Mesendoderm (in vitro differentiated cells): ENCODE measurements at regions not wholly inside any gene's neighbourhood (a gene's known extent, or its start where the extent isn't known, plus 50 kb on each side); places are given as distances from the start of the nearest gene placed in this dataset.
A peak's percentile ranks its signal among the peaks of the same experiment; 100 is the strongest.

Source experiments
- DNase-seq: peaks from one replicate; pipeline ENCODE4 v3.0.0; 2013
- H2AK5ac ChIP-seq: 2 replicates; pipeline ENCODE4 v1.6.1; 2013; ENCODE audit warnings: low read length, inconsistent platforms
- H2BK120ac ChIP-seq: 2 replicates; pipeline ENCODE4 v1.6.1; 2013; ENCODE audit warnings: low read depth, mild to moderate bottlenecking, low read length, moderate library complexity, mixed read lengths
- H2BK15ac ChIP-seq: replicated peaks from 2 replicates; pipeline ENCODE4 v1.6.1; 2013; ENCODE audit warnings: low read depth, mild to moderate bottlenecking, moderate library complexity
- H2BK5ac ChIP-seq: 2 replicates; pipeline ENCODE4 v1.6.1; 2013; ENCODE audit warnings: low read length, inconsistent platforms
- H3K18ac ChIP-seq: 2 replicates; pipeline ENCODE4 v1.6.1; 2013; ENCODE audit warnings: mild to moderate bottlenecking, low read length, mixed read lengths
- H3K23ac ChIP-seq: one replicate; pipeline ENCODE4 v1.6.1; 2013; ENCODE audit warnings: low read length
- H3K27ac ChIP-seq: 2 replicates; pipeline ENCODE4 v1.5.1; 2013; ENCODE audit warnings: low read depth, mild to moderate bottlenecking, inconsistent platforms, low read length, moderate library complexity
- H3K27me3 ChIP-seq: 2 replicates; pipeline ENCODE4 v1.6.1; 2013; ENCODE audit warnings: low read length, control low read depth, mild to moderate bottlenecking, inconsistent platforms; ENCODE audit not compliant: insufficient read depth, poor library complexity
- H3K36me3 ChIP-seq: 2 replicates; pipeline ENCODE4 v1.6.1; 2013; ENCODE audit warnings: low read length, inconsistent platforms; ENCODE audit not compliant: control insufficient read depth, insufficient read depth
- H3K4ac ChIP-seq: one replicate; pipeline ENCODE4 v1.6.1; 2013; ENCODE audit warnings: low read depth, mild to moderate bottlenecking, low read length, moderate library complexity
- H3K4me1 ChIP-seq: 2 replicates; pipeline ENCODE4 v1.6.1; 2013; ENCODE audit warnings: low read depth, low read length, inconsistent platforms; ENCODE audit not compliant: control insufficient read depth
- H3K4me2 ChIP-seq: 2 replicates; pipeline ENCODE4 v1.6.1; 2013; ENCODE audit warnings: low read length
- H3K4me3 ChIP-seq: 2 replicates; pipeline ENCODE4 v1.5.1; 2013; ENCODE audit warnings: mild to moderate bottlenecking, low read length
- H3K56ac ChIP-seq: one replicate; pipeline ENCODE4 v1.6.1; 2013; ENCODE audit warnings: low read length
- H3K79me1 ChIP-seq: 2 replicates; pipeline ENCODE4 v1.6.1; 2013; ENCODE audit warnings: low read length, inconsistent platforms
- H3K79me2 ChIP-seq: 2 replicates; pipeline ENCODE4 v1.6.1; 2013; ENCODE audit warnings: mild to moderate bottlenecking, low read length; ENCODE audit not compliant: control insufficient read depth, insufficient read depth
- H3K9ac ChIP-seq: 2 replicates; pipeline ENCODE4 v1.6.1; 2013; ENCODE audit warnings: low read length, inconsistent platforms
- H4K5ac ChIP-seq: one replicate; pipeline ENCODE4 v1.6.1; 2013; ENCODE audit warnings: low read length
- H4K8ac ChIP-seq: one replicate; pipeline ENCODE4 v1.6.1; 2013; ENCODE audit warnings: low read depth, mild to moderate bottlenecking, control low read depth, low read length, moderate library complexity
- WGBS: extraction: QIAGEN DNeasy Blood & Tissue Kit; methylation state at CpG from one replicate; pipeline ENCODE4 v1.1.7; 2013; ENCODE audit warnings: low lambda C conversion rate, missing lambda C conversion rate; ENCODE audit not compliant: insufficient coverage; ENCODE audit errors: extremely low coverage; 5-methylcytosine and 5-hydroxymethylcytosine counted together

GRCh38 chr10:127797339-127797738 is 60.4 kb downstream of the FOXI2 start:
- Histone ChIP-seq H3K79me1 (no peaks in the 10 kb centered on the region), H3K23ac (no peak overlapping the region)
- peak; percentile 6 for DNase-seq

GRCh38 chr10:127798111-127798510 is 61.1 kb downstream of the FOXI2 start:
- WGBS = no CpG with 5 or more reads among the region's 6 CpGs
- Histone ChIP-seq H3K27me3 (no peaks in the 10 kb centered on the region), H3K18ac (no peak overlapping the region), H2BK120ac (no peak overlapping the region), H2BK5ac (no peak overlapping the region), H3K79me2 (no peaks in the 10 kb centered on the region), H3K79me1 (no peaks in the 10 kb centered on the region), H3K36me3 (no peaks in the 10 kb centered on the region), H4K8ac (no peak overlapping the region), H3K4me1 (no peaks in the 10 kb centered on the region), H2AK5ac (no peak overlapping the region), H2BK15ac (no peak overlapping the region), H3K56ac (no peak overlapping the region), H3K9ac (no peak overlapping the region), H3K4ac (no peak overlapping the region), H3K4me2 (no peak overlapping the region), H3K23ac (no peak overlapping the region), H4K5ac (no peak overlapping the region), H3K27ac (no peak overlapping the region), H3K4me3 (no peak overlapping the region)
- no peak for DNase-seq

More at GRCh38 chr10:127797339-127797738, 60.4 kb downstream of the FOXI2 start:
- Histone ChIP-seq H3K4me3 (no peak overlapping the region), H3K27ac (no peak overlapping the region), H3K18ac (no peak overlapping the region), H3K9ac (no peak overlapping the region), H2BK5ac (no peak overlapping the region), H4K8ac (no peak overlapping the region), H2BK15ac (no peak overlapping the region), H3K36me3 (no peaks in the 10 kb centered on the region), H3K4me1 (no peaks in the 10 kb centered on the region), H3K4me2 (no peak overlapping the region), H2AK5ac (no peak overlapping the region), H4K5ac (no peak overlapping the region), H3K79me2 (no peaks in the 10 kb centered on the region), H3K56ac (no peak overlapping the region), H3K27me3 (no peaks in the 10 kb centered on the region), H3K4ac (no peak overlapping the region), H2BK120ac (no peak overlapping the region)
- no CpG with 5 or more reads among the region's 1 CpG for WGBS

DNA sequence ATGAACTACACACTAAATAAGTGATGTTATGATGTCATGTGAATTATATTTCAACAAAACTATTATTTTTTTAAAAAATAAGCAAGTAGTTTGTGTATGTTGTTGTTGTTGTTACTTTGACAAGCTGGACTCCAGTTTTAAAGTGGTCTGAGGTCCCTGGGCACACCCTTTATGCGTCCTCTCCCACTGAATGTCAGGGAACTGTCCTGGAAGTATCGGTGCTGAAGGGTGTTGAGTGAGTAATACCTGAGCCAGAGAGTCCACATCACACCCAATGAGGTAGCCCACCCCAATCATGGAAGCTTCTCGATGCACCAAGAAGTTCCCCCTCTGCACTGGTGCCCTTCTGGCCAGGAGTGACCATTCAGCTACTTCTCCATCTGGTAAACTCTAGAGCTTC is 64.3 kb downstream of the FOXI2 start:
- no peaks in the 10 kb centered on the region for H3K27me3 ChIP-seq

GRCh38 chr10:127802531-127803095 is 65.6 kb downstream of the FOXI2 start:
- H4K8ac ChIP-seq = no peak overlapping the region

More for the DNA sequence above, 64.3 kb downstream of the FOXI2 start:
- H3K36me3 ChIP-seq = no peaks in the 10 kb centered on the region
- no peaks in the 10 kb centered on the region for H3K79me2 ChIP-seq
- H2BK5ac ChIP-seq = no peak overlapping the region
- H3K9ac ChIP-seq = no peak overlapping the region
- no peak overlapping the region for H3K18ac ChIP-seq
- DNase-seq = no peak
- H3K4me3 ChIP-seq = no peak overlapping the region
- H3K4me1 ChIP-seq = no peaks in the 10 kb centered on the region
- H3K56ac ChIP-seq = no peak overlapping the region
- WGBS = no CpG with 5 or more reads among the region's 3 CpGs
- no peak overlapping the region for H2BK120ac ChIP-seq
- no peak overlapping the region for H4K8ac ChIP-seq
- H3K79me1 ChIP-seq = no peaks in the 10 kb centered on the region
- no peak overlapping the region for H3K4me2 ChIP-seq
- no peak overlapping the region for H2BK15ac ChIP-seq
- no peak overlapping the region for H3K27ac ChIP-seq
- no peak overlapping the region for H4K5ac ChIP-seq
- no peak overlapping the region for H3K23ac ChIP-seq
- H2AK5ac ChIP-seq = no peak overlapping the region
- H3K4ac ChIP-seq = no peak overlapping the region

GRCh38 chr10:127804696-127805095 is 67.7 kb downstream of the FOXI2 start:
- no peak for DNase-seq
- Histone ChIP-seq H3K56ac (no peak overlapping the region), H3K9ac (no peak overlapping the region), H3K79me2 (no peaks in the 10 kb centered on the region), H3K18ac (no peak overlapping the region), H2BK5ac (no peak overlapping the region), H3K79me1 (no peaks in the 10 kb centered on the region), H3K4me3 (no peak overlapping the region), H3K27ac (no peak overlapping the region), H3K4ac (no peak overlapping the region), H4K5ac (no peak overlapping the region), H4K8ac (no peak overlapping the region), H2BK120ac (no peak overlapping the region), H2BK15ac (no peak overlapping the region), H3K36me3 (no peaks in the 10 kb centered on the region), H2AK5ac (no peak overlapping the region), H3K4me2 (no peak overlapping the region), H3K23ac (no peak overlapping the region), H3K4me1 (no peaks in the 10 kb centered on the region), H3K27me3 (no peaks in the 10 kb centered on the region)
- WGBS = no CpG with 5 or more reads among the region's 8 CpGs

More at GRCh38 chr10:127802531-127803095, 65.6 kb downstream of the FOXI2 start:
- H3K23ac ChIP-seq = no peak overlapping the region
- no peak overlapping the region for H3K9ac ChIP-seq
- no peak overlapping the region for H3K4me3 ChIP-seq
- no peak overlapping the region for H2BK5ac ChIP-seq
- no peaks in the 10 kb centered on the region for H3K79me2 ChIP-seq
- 100% methylated on average over 1 of the region's 6 CpGs for WGBS
- no peak overlapping the region for H2BK15ac ChIP-seq
- no peak overlapping the region for H3K56ac ChIP-seq
- no peak overlapping the region for H3K18ac ChIP-seq
- H4K5ac ChIP-seq = no peak overlapping the region
- no peak overlapping the region for H3K4me2 ChIP-seq
- no peak overlapping the region for H3K27ac ChIP-seq
- no peak for DNase-seq
- no peak overlapping the region for H2AK5ac ChIP-seq
- H3K36me3 ChIP-seq = no peaks in the 10 kb centered on the region
- H3K79me1 ChIP-seq = no peaks in the 10 kb centered on the region
- H2BK120ac ChIP-seq = no peak overlapping the region
- no peak overlapping the region for H3K4ac ChIP-seq
- no peaks in the 10 kb centered on the region for H3K27me3 ChIP-seq
- no peaks in the 10 kb centered on the region for H3K4me1 ChIP-seq

DNA sequence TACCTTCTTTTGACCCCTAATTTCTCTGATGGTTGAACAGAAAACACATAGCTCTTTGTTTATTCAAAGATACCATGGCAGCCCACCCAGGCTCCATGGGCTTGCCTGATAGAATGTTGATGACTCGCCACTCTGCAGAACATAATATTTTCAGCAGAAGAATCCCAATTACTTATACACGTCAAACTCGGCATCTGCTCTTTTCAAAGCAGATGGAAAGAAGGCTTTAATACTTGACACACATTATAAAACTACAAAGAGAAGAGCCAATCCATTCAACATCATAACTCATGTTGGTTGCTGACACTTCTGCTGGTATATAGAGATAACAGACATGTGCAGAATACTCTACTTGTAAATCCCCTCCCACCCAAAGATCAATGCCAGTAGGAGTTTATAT is 69.0 kb downstream of the FOXI2 start:
- Histone ChIP-seq H3K4ac (no peak overlapping the region), H3K79me1 (no peaks in the 10 kb centered on the region), H2BK15ac (no peak overlapping the region), H3K56ac (no peak overlapping the region), H3K18ac (no peak overlapping the region), H4K5ac (no peak overlapping the region), H2AK5ac (no peak overlapping the region), H3K4me1 (no peaks in the 10 kb centered on the region), H3K4me3 (no peak overlapping the region), H3K79me2 (no peaks in the 10 kb centered on the region), H2BK5ac (no peak overlapping the region), H3K4me2 (no peak overlapping the region), H2BK120ac (no peak overlapping the region), H3K27ac (no peak overlapping the region), H3K36me3 (no peaks in the 10 kb centered on the region), H4K8ac (no peak overlapping the region), H3K23ac (no peak overlapping the region), H3K27me3 (no peaks in the 10 kb centered on the region), H3K9ac (no peak overlapping the region)
- DNase-seq = no peak
- no CpG with 5 or more reads among the region's 3 CpGs for WGBS
